Fibroblast of the conjunctiva (primary cell): ENCODE measurements at regions not wholly inside any gene's neighbourhood (a gene's known extent, or its start where the extent isn't known, plus 50 kb on each side); places are given as distances from the start of the nearest gene placed in this dataset.
"Not testable (repeated sequence)": the region's sequence is repeated elsewhere in the genome, so short reads cannot be mapped to it uniquely, and the experiment has no call there.

Experiments used
- DNase-seq: peaks from one replicate; pipeline ENCODE4 v3.0.0-alpha.2; 2010; ENCODE audit warnings: low read depth

DNA sequence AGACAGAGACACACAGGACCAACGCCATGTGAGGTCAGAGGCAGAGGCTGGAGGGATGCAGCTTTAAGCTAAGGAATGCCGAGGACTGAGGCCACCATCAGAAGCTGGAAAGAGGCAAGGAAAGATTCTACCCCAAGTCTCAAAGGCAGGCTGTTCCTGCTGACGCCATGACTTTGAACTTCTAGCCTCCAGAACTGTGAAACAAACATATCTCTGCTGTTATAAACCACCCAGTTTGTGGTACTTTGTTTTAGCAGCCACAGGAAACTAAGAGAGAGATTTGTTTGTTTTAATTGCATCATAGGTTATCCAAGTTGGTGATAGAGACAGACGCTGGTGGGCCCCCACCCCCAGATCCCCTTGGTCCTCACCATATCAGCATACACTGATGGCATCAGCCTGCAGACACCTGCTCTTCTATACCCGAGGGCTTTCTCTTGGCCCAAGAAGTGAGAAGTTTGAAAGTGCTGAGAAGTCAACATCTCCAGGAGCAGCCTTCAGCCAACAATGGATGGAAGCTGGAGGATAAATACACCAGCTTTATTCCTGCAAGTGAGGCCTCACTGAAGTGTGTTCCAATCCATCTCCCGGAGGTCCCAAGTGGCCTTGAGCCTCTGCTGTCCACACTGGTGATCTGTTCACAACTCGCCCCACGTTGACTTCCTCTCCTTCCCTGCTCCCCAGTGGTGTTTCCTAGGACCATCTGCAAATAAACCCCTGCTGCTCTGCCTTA, 154.7 kb downstream of the BTBD3 start:
- no peak for DNase-seq

DNA sequence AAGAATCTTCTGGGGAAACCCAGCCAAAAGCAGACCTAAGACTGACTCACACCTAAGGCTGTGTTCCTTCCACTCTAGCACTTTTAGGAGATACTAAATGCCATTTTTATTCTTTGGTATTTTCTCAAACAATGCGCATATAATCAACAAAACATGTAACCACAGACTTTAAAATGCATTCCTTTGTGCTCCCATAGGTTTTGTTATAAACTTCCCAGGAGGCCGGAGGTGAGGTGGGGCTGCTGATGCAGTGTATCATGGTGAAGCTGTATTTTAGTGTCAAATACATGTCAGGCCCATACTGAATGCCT, 155.2 kb downstream of the BTBD3 start:
- no peak for DNase-seq

DNA sequence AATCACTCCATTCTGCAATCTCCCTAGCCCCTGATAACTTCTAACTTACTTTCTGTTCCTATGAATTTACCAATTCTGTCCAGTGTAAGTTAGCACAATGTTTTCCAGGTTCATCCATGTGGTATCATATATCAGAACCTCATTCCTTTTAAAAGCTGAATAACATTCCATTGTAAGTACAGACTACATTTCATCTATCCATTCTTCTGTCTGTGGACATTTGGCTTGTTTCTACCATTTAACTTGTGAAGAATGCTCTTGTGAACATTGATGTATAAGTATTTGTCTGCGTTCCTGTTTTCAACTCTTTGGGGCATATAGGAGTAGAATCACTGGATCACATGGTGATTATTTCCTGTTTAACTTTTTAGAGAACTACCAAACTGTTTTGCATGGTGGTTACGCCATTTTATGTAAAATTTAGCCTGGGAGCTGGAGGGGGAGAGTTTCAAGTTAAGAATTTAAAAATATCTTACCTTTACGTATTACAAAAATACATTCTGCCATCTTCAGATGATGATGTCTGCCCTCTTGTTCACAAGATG, 156.5 kb downstream of the BTBD3 start:
- no peak for DNase-seq

DNA sequence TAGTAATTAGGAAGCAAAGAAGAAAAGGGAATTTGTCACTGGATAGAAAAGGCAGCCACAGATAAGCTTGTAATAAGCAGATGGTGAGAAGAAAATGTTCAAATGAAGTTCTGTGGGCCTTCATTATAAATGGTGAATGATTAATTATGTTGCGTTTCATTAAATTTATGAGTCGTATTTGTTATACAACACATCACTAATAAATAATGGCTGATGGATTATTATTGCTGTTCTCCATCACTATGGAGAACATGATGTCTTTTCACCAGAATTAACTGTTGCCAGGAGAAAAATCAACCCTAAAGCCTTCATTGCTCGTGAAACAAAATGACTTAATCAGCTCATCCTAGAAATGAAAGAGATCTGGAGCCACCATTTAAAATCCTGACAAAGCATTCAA, 158.5 kb downstream of the BTBD3 start:
- DNase-seq = no peak

DNA sequence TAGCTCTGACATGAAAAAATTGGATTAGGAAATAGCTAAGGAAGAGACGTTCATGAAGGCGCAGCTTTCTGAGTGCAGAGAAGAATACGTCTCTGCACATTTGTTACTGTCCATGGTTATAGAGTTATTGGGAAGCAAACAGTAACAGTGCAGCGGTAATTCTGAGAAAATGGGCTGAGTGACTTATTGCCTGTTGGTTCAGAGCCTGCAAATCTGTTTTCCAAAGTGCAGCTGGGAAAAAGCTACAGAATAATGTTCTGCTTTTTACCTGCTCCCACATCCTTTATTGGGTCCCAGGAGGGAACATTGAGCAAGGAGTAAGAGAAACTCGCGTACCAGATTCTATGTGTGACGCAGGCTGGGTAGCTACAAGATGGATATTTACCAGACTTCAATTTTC, 160.2 kb downstream of the BTBD3 start:
- DNase-seq = no peak

DNA sequence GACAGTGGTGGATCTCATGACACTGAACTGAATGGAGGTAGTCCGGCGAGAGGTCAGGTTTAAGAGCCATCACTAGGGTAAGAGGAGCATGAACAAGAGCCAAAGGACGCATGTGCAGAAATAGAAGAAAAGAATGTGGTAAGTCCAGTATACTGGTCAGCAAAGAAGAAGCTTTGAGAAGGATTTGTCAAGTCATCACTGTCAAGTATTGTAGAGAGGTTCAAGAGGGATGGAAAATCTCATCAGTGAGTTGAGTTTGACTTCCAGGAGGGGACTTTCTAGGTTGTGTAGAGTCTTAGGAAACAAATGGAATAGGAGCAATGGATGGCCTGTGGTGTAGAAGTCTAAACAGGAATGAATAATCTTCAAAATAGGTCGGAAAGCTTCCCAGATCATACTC, 161.8 kb downstream of the BTBD3 start:
- no peak for DNase-seq

DNA sequence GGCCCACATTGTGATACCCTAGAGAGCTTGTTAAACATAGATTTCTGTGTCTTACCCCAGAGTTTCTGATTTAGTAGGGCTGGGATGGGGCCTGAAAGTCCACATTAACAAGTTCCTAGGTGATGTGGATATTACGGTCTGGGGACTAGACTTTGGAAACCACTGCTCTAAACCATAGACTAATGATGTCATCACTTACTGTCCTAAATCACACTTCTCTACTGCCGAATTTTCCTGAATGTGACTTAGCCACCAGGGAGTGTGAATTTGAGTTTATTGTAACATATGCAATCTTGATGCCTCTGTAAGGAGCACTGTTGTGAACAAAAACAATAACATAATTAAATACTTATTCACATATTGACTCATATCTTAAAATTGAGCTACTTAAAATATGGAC, 165.6 kb downstream of the BTBD3 start:
- no peak for DNase-seq

DNA sequence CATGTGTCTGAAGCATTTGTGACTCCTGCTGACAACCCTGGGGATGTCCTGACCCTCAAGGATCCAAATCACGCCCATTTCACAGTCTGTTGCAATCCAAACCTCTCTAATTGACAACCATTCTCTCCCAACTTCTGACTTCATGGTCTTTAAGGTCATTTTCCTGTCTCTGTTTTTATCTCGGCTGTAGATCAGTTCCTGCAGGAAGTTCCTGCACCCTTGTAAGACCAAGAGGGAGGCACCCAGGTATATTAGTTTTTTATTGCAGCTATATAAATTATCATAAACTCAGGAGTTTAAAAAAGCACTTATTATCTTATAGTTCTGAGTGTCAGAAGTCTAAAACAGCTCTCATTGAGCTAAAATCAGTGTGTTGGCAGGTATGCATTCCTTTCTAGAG, 166.8 kb downstream of the BTBD3 start:
- DNase-seq = no peak

DNA sequence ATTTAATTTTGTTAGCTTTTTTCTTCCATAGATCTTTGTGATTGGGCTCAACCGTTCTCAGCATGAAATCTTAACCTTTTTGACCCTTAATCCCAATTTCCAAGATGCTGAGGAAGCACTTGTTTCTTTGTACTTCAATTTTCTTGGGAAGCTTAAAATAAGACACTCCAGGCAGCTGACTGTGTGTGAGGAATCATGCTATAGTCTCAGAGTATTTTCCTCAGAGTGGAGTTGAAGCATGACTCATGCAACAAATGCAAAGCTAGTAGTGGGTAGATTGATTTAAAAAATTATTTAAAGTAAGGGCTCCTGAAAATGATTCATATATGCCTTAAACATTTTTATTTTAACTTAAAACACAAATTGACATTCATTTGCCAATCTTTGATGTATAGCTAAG, 168.7 kb downstream of the BTBD3 start:
- no peak for DNase-seq

DNA sequence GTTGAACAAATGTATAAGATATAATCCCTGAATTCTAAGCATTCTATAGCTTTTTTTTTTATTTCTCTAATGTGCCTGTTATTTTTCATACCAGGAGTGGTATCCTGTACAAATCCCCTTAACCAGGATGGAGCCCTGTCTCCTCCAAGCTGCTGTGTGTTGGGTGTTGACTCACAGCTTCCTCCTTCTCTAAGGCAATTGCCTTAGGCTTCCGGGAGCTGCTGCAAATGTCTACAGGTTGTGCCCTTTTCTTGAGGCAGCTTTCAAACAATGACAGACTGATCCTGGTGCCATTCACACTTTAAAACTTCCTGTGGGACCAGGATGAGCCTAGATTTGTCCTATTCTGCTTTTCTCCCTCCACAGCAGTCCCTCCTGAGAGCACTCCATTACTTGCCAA, 173.2 kb downstream of the BTBD3 start:
- no peak for DNase-seq

DNA sequence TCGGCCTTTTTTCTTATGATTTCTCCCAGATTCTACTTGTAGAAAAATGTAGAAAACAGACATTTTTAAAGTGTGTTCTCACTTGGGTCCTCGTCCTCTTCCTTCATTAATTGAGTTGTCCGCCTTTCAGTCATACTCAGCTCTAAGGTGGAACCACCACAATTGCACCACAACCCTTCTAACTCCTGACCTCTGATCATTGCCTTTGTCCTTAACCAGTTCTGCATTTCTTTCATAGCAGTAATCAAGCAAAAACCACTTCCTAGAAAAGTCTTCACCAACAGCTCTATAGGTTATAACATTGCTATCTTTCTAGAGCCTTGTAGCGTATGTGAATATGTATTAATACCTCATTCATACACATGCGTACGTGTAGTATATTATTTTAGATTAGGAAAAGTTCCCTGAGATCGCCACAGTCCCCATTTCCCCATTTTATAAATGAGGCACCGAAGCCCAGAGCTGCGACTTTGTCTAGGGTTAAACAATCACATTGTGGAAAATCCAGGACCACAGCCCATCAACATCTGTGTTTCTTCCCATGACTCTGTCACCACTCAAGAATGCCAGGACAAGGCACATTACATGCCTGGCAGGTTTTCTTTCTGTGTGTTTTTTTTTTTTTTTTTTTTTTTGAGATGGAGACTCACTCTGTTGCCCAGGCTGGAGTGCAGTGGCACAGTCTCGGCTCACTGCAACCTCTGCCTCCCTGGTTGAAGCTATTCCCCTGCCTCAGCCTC, 175.5 kb downstream of the BTBD3 start:
- no peak for DNase-seq

DNA sequence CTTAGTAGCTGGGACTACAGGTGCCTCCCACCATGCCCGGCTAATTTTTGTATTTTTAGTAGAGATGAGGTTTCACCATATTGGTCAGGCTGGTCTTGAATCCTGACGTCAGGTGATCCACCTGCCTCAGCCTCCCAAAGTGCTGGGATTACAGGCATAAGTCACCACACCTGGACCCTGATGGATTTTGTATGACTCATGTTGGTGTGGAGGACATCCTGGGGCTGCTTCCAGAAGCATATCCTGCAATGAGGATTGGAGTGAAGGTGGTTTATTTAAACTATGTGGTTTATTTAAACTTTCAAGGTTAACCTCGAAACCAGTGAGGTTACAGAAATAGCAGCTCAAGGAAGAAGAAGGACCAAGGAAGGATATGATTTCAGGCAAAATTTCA, 176.1 kb downstream of the BTBD3 start:
- not testable (repeated sequence) for DNase-seq

DNA sequence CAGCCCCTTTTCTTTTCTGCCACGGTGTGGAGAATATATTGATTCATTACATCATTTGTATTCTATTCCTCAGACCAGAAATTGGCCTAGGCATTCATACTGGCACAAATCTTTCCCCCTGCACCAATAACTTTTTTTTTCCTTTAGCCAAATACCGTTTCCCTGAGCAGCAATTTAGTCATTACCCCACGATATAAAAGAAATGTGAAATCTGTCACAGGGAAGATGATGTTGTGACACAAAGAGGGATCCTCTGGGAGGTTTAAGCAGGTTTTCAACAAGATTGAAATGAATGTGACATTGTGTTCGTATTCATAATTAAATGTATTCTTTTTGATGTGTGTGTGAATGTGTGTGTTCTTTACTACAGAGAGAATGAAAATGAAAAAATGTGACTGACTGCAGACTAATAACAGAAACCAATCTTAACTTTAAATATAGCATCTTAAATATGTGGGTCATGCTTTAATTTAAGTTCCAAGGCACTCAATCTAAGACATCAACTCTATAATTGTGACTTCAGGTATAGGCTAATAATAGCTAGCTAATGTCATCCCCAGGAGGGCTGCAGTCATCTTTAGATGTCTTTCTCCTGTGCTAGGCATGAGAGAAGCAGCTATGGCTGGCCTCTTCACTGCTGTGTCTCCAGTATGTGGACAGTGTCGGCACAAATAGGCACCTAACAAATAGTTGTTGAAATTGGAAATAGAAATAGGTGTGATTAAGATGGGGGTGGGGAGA, 177.7 kb downstream of the BTBD3 start:
- DNase-seq = no peak

DNA sequence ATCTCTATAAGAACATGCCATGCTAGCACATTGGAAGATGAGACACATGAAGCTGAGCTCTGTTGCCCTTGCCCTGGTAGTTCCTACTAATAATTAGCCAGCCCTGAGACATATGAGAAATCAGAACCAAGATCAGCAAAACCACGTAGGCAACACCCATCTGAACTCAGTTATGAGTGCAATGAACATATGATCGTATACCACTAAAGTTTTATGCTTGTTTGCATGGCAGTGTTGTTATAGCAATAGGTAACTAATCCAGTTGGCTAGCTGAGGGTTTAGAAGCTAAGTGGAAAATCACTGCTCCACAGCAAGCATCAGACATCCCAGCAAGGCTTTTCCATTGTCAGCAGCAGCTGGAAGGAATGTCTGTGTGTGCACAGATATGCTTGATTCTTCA, 180.7 kb downstream of the BTBD3 start:
- DNase-seq = no peak

DNA sequence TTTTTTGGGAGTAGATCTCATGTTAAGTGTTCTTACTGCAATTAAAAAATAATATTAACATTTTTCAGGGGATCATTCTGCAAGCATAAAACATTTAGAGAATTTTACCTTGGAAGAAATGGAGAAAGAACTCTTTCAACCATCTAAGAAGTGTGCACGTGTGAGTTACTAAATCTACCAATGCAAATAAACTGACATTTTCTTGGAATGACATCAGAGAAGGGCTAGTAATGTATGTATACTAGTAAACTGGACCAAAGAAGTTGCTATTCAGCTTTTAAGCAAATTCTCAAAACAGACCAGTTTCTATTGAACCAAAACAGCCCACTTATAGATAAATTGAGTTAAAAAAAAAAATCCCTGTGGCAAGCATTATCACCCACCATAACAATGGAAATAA, 191.2 kb downstream of the BTBD3 start:
- no peak for DNase-seq

DNA sequence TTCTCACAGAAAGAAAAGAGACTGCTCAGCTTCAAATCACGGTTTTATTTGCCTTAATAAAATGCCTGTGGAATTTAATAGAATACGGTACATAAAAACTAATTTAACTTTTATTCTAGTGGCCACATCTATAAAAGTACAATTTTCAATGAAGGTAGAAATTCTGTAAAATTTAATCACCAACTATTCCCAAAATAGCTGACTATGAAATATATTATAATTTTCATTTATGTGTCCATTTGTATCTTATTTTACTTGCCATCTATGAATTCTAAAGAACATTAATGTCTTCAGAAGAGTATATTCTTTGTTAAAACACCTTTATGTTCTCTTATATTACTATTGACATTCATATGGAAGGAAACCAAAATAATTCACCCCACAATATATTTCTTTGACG, 192.6 kb downstream of the BTBD3 start:
- no peak for DNase-seq

DNA sequence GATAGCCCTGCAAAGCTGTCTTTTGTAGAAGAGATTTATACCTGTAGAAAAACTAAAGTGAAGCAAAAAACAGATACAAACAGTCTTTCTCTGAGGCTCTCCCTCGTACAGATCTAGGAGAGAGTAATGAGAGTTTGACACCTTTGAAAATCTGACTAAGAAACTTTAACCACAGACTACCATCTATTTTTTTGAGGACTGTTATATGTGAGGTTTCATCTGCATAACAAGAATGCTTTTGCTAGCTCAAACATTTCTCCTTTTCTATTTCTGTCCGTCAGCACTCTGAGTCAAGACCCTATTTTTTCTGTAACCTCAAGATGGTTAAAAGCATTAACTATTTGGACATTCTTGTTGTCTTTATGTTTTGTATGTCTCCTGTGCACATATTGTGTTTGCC, 193.0 kb downstream of the BTBD3 start:
- no peak for DNase-seq

DNA sequence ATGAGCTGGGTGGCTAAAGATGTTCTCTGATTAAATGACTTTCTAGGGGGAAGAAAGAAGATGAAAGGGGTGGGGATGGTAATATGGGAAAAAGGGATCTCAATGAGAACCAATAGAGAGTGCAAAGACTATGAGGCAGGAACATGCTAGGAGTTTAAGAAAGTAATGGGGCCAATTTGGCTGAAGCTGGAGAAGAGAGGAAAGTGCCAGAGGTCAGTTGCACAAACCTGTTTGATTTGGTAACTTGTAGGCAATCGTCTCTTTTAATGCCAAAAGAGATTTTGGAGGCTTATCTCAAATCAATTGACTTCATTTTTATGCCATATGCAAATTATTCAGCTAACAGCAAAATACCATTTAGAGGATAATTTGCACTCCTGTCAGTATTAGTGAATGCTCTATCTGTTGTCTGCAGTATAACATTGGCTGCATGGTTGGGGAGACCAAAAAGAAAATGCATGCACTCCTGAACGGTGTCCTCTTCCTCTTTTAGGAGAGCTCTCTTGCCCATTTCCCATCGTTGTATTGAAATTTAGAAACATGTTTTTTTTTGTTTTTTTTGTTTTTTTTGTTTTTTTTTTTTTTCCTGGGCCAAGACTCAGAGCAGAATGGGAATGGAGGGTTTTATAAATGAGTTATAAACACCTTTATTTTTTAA, 193.9 kb downstream of the BTBD3 start:
- DNase-seq = no peak

DNA sequence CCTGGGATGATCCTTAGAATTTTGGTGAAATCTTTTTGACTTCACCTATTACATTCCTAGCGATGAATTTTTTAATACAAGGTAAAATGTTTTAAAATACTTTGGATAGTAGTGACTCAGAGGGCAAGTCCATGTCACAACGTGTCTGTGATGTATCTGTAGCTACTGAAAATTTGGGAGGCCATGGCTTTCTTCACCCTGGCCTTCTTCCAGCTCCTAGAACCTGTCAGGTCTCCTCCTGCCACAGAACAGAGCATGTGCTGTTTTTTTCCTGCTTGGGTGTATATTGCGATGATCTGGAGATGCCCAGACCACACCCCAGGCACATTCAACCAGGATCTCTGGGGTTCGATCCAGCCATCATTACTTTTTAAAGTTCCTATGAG, 194.4 kb downstream of the BTBD3 start:
- no peak for DNase-seq

DNA sequence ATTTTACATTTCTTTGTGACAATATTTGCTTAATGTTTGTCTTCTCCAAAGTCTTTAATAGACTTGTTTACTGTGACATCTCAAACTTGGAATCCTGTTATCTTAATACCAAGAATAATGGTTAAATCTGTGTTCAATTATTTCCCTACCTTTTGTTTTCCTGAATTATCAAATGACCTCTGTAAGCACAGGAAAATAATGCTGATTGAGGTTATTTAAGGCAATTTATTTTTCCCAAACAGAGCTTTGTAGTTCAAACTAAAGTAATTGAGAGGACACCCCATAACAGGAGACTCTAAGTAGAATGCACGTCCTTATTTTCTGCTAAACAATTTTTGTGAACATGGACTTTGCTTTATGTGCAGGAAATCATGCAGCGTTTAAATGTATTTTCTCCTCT, 195.0 kb downstream of the BTBD3 start:
- DNase-seq = no peak

DNA sequence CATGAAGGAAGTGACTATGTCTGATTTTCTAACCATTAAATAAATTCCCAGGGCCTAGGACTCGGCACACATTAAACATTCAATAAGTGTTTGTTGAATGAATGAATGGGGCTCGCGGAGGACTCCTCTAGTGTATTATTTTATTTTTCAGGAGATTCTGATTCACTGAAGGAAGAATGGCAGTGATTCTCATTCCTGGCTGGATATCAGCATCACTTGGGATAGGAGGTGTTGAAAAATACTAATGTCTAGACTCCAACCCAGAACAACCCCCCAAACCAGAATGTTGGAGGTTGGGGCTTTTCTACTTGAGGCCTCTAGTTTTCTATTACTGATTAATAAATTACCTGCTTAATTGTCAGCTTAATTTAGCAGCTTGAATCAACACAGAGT, 195.4 kb downstream of the BTBD3 start:
- no peak for DNase-seq

DNA sequence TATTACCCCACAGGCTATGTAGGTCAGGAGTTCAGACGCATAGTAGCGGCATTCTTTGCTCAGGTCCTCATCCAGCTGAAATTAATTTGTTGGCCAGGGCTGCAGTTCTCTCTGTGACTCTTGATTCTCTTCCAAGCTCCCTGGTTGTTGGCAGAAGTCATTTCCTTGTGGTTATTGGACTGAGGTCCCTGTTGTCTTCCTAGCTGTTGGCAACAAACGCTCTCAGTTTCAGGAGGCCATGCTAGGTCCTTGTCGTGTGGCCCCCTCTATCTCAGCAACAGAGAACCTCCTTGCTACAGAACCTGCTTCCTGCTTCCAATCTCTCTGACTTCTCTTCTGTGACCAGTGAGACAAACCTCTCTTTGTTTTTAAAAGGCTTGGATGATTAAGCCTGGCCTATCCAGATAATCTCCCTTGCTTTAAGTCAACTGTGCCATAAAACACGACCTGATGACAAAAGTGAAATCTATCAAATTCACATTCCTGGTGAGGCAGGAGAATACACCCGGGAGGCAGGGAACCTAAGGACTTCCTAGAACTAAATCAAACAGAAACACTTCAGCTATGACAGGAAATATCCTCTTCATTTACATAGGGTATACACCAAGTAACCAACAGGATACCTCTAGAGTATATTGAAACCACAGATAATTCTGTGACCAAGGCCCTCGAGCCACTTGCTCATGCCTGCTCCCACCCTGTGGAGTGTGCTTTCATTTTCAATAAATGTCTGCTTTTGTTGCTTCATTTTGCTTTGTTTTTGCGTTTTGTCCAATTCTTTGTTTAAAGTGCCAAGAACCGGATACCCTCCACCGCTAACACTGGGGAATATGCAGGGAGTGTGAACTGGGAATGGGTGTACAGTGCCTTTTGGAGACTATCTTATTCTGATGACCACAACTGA, 196.0 kb downstream of the BTBD3 start:
- DNase-seq = peak; percentile 43
